BLaER1 treated with 17β-estradiol and CSF1 and Interleukin-3, amounts not matched to agents 10 nM and 100 nM (cell line): ENCODE measurements at regions not wholly inside any gene's neighbourhood (a gene's known extent, or its start where the extent isn't known, plus 50 kb on each side); places are given as distances from the start of the nearest gene placed in this dataset.

Source experiments
- H3K27ac ChIP-seq, 11 experiments: shearing (Covaris generic); formaldehyde crosslinking; 2 replicates each; pipeline ENCODE4 v1.8.1; 2022
- H3K27me3 ChIP-seq, 11 experiments: shearing (Covaris generic); formaldehyde crosslinking; 2 replicates each; pipeline ENCODE4 v1.8.1; 2022
- H3K36me3 ChIP-seq, 11 experiments: shearing (Covaris generic); formaldehyde crosslinking; 2 replicates each; pipeline ENCODE4 v1.8.1; 2022
- H3K4me1 ChIP-seq, 10 experiments: shearing (Covaris generic); formaldehyde crosslinking; 2 replicates each; pipeline ENCODE4 v1.8.1; 2022
- H3K4me2 ChIP-seq, 11 experiments: shearing (Covaris generic); formaldehyde crosslinking; 2 replicates each; pipeline ENCODE4 v1.8.1; 2022
- H3K4me3 ChIP-seq, 10 experiments: shearing (Covaris generic); formaldehyde crosslinking; 2 replicates each; pipeline ENCODE4 v1.8.1; 2022
- H3K9ac ChIP-seq, 11 experiments: shearing (Covaris generic); formaldehyde crosslinking; 2 replicates each; pipeline ENCODE4 v1.8.1; 2022
- H3K9me3 ChIP-seq, 11 experiments: shearing (Covaris generic); formaldehyde crosslinking; replicated peaks in 1 of 11; 2 replicates each; pipeline ENCODE4 v1.8.1; 2022
- H4K20me1 ChIP-seq, 11 experiments: shearing (Covaris generic); formaldehyde crosslinking; 2 replicates each; pipeline ENCODE4 v1.8.1; 2022
- Cebpa-rat ChIP-seq, 11 experiments: shearing (Covaris generic); IDR thresholded peaks; 2 replicates each; pipeline ENCODE4 v1.8.1; 2022

GRCh38 chr10:4017336-4017735, 232.3 kb upstream of the KLF6 start:
- peak overlapping the region in 3 of 11 experiments; percentile 54 to 83 (median 79); a peak in 6 of 22 replicates for H3K27ac ChIP-seq
- peak overlapping the region in 3 of 11 experiments; percentile 20 to 66 (median 59); a peak in 2 of 22 replicates for H3K9ac ChIP-seq
- H3K4me3 ChIP-seq, result no peak overlapping the region
- H3K9me3 ChIP-seq, result 0 out of 22 replicates have a peak, but pooled peaks cover 0 to 5% (median 0%) of the 10 kb centered on the region in 11 experiments
- H3K36me3 ChIP-seq, result no peaks in the 10 kb centered on the region
- H3K27me3 ChIP-seq, result no peaks in the 10 kb centered on the region
- H3K4me2 ChIP-seq, result peak overlapping the region in 2 of 11 experiments; percentile 68 to 70; a peak in 5 of 22 replicates
- no peaks in the 10 kb centered on the region for H4K20me1 ChIP-seq
- peaks cover 0 to 52% (median 0%) of the 10 kb centered on the region in 10 experiments; a peak in 6 of 20 replicates for H3K4me1 ChIP-seq
- no peak for TF ChIP-seq Cebpa-rat (IDR thresholded peaks at IDR 0.05)

GRCh38 chr10:4016214-4016740, 231.3 kb upstream of the KLF6 start:
- Histone ChIP-seq H3K4me3 (no peak overlapping the region), H3K36me3 (no peaks in the 10 kb centered on the region), H3K4me2 (peak overlapping the region in 1 of 11 experiments; percentile 70; a peak in 2 of 22 replicates), H3K27me3 (no peaks in the 10 kb centered on the region), H3K9ac (no peak overlapping the region), H3K9me3 (0 out of 22 replicates have a peak, but pooled peaks cover 0 to 2% (median 0%) of the 10 kb centered on the region in 11 experiments), H4K20me1 (no peaks in the 10 kb centered on the region), H3K4me1 (peaks cover 0 to 63% (median 0%) of the 10 kb centered on the region in 10 experiments; a peak in 6 of 20 replicates), H3K27ac (peak overlapping the region in 2 of 11 experiments; percentile 79 to 83; a peak in 3 of 22 replicates)
- TF ChIP-seq Cebpa-rat (IDR thresholded peaks at IDR 0.05), result no peak

- peak overlapping the region in 3 of 11 experiments; percentile 3 to 43 (median 26); a peak in 4 of 22 replicates for H3K27ac ChIP-seq
- H3K4me2 ChIP-seq, result peak overlapping the region in 3 of 11 experiments; percentile 52 to 58 (median 56); a peak in 6 of 22 replicates
- H3K4me1 ChIP-seq, result peaks cover 0 to 75% (median 0%) of the 10 kb centered on the region in 10 experiments; a peak in 6 of 20 replicates
- H3K36me3 ChIP-seq, result no peaks in the 10 kb centered on the region
- no peaks in the 10 kb centered on the region for H3K27me3 ChIP-seq
- no peak overlapping the region for H3K4me3 ChIP-seq
- no peak for TF ChIP-seq Cebpa-rat (IDR thresholded peaks at IDR 0.05)
- H3K9me3 ChIP-seq, result no peaks in the 10 kb centered on the region; a peak in 1 of 22 replicates
- H4K20me1 ChIP-seq, result no peaks in the 10 kb centered on the region
- H3K9ac ChIP-seq, result no peak overlapping the region
Measured at GRCh38 chr10:4013651-4014121, 228.7 kb upstream of the KLF6 start.

- Histone ChIP-seq H3K27ac (no peak overlapping the region), H3K36me3 (no peaks in the 10 kb centered on the region), H4K20me1 (no peaks in the 10 kb centered on the region), H3K9ac (no peak overlapping the region), H3K4me1 (peaks cover 0 to 75% (median 0%) of the 10 kb centered on the region in 10 experiments; a peak in 6 of 20 replicates), H3K9me3 (no peaks in the 10 kb centered on the region; a peak in 1 of 22 replicates), H3K4me3 (no peak overlapping the region), H3K4me2 (peak overlapping the region in 2 of 11 experiments; percentile 20 to 28; a peak in 2 of 22 replicates), H3K27me3 (no peaks in the 10 kb centered on the region)
- TF ChIP-seq Cebpa-rat (IDR thresholded peaks at IDR 0.05), result no peak
Measured at GRCh38 chr10:4012848-4013247, 227.8 kb upstream of the KLF6 start.

GRCh38 chr10:4011136-4011812, 226.3 kb upstream of the KLF6 start:
- Histone ChIP-seq H3K27ac (peak overlapping the region in 1 of 11 experiments; percentile 9; a peak in 2 of 22 replicates), H3K4me3 (no peak overlapping the region), H3K9me3 (no peaks in the 10 kb centered on the region; a peak in 1 of 22 replicates), H4K20me1 (no peaks in the 10 kb centered on the region), H3K36me3 (no peaks in the 10 kb centered on the region), H3K27me3 (no peaks in the 10 kb centered on the region), H3K4me1 (peaks cover 0 to 76% (median 0%) of the 10 kb centered on the region in 10 experiments; a peak in 8 of 20 replicates), H3K4me2 (peak overlapping the region in 2 of 11 experiments; percentile 46 to 61; a peak in 3 of 22 replicates), H3K9ac (no peak overlapping the region)
- TF ChIP-seq Cebpa-rat (IDR thresholded peaks at IDR 0.05), result no peak

- Histone ChIP-seq H3K4me2 (peak overlapping the region in 2 of 11 experiments; percentile 75 to 78; a peak in 4 of 22 replicates), H3K4me3 (no peak overlapping the region), H3K36me3 (no peaks in the 10 kb centered on the region), H3K4me1 (peaks cover 0 to 94% (median 0%) of the 10 kb centered on the region in 10 experiments; a peak in 9 of 20 replicates), H3K27me3 (no peaks in the 10 kb centered on the region), H3K27ac (peak overlapping the region in 3 of 11 experiments; percentile 82 to 95 (median 90); a peak in 4 of 22 replicates), H4K20me1 (no peaks in the 10 kb centered on the region), H3K9me3 (no peaks in the 10 kb centered on the region; a peak in 1 of 22 replicates), H3K9ac (no peak overlapping the region)
- no peak for TF ChIP-seq Cebpa-rat (IDR thresholded peaks at IDR 0.05)
Measured at GRCh38 chr10:4008676-4009382, 223.8 kb upstream of the KLF6 start.

- H3K4me1 ChIP-seq, result peaks cover 0 to 98% (median 0%) of the 10 kb centered on the region in 10 experiments; a peak in 9 of 20 replicates
- no peak for TF ChIP-seq Cebpa-rat (IDR thresholded peaks at IDR 0.05)
- H3K4me2 ChIP-seq, result peak overlapping the region in 3 of 11 experiments; percentile 70 to 78 (median 75); a peak in 6 of 22 replicates
- no peak overlapping the region for H3K9ac ChIP-seq
- no peaks in the 10 kb centered on the region for H3K27me3 ChIP-seq
- no peaks in the 10 kb centered on the region; a peak in 1 of 22 replicates for H3K9me3 ChIP-seq
- H4K20me1 ChIP-seq, result no peaks in the 10 kb centered on the region
- no peak overlapping the region for H3K4me3 ChIP-seq
- peak overlapping the region in 3 of 11 experiments; percentile 82 to 95 (median 90); a peak in 5 of 22 replicates for H3K27ac ChIP-seq
- no peaks in the 10 kb centered on the region for H3K36me3 ChIP-seq
Measured at GRCh38 chr10:4007771-4008170, 222.8 kb upstream of the KLF6 start.

GRCh38 chr10:4006858-4007257, 221.8 kb upstream of the KLF6 start:
- H3K9me3 ChIP-seq, result no peaks in the 10 kb centered on the region; a peak in 2 of 22 replicates
- H4K20me1 ChIP-seq, result no peaks in the 10 kb centered on the region
- no peaks in the 10 kb centered on the region for H3K27me3 ChIP-seq
- peak overlapping the region in 4 of 11 experiments; percentile 49 to 78 (median 72); a peak in 7 of 22 replicates for H3K4me2 ChIP-seq
- peaks cover 0 to 98% (median 0%) of the 10 kb centered on the region in 10 experiments; a peak in 9 of 20 replicates for H3K4me1 ChIP-seq
- H3K4me3 ChIP-seq, result no peak overlapping the region
- no peak for TF ChIP-seq Cebpa-rat (IDR thresholded peaks at IDR 0.05)
- H3K9ac ChIP-seq, result peak overlapping the region in 3 of 11 experiments; percentile 69 to 79 (median 74); a peak in 6 of 22 replicates
- peak overlapping the region in 4 of 11 experiments; percentile 30 to 95 (median 86); a peak in 7 of 22 replicates for H3K27ac ChIP-seq
- H3K36me3 ChIP-seq, result no peaks in the 10 kb centered on the region
